ENCODE measurements at regions not wholly inside any gene's neighbourhood (a gene's known extent, or its start where the extent isn't known, plus 50 kb on each side); places are given as distances from the start of the nearest gene placed in this dataset.

GRCh38 chr10:33734393-33735155 is 400.1 kb upstream of the NRP1 start:
- TF ChIP-seq TEAD4 (IDR thresholded peaks at IDR 0.05) (no peak), EP300 (IDR thresholded peaks at IDR 0.05; ENCODE audit: borderline replicate concordance) (no peak), TAF1 (IDR thresholded peaks at IDR 0.05; ENCODE audit: low read depth) (no peak), REST (IDR thresholded peaks at IDR 0.05; ENCODE audit: low read depth) (no peak), USF1 (IDR thresholded peaks at IDR 0.05) (no peak), CEBPB (IDR thresholded peaks at IDR 0.05) (no peak), YY1 (IDR thresholded peaks at IDR 0.05; ENCODE audit: low read depth) (no peak), MAX (IDR thresholded peaks at IDR 0.05) (no peak), FOXM1 (IDR thresholded peaks at IDR 0.05; ENCODE audit: borderline replicate concordance, low read depth) (no peak), RAD21 (IDR thresholded peaks at IDR 0.05; ENCODE audit: low read depth) (no peak), EGR1 (IDR thresholded peaks at IDR 0.05) (no peak), ZBTB7A (IDR thresholded peaks at IDR 0.05; ENCODE audit: low read depth) (no peak)
